BE2C (cell line): ENCODE measurements at regions not wholly inside any gene's neighbourhood (a gene's known extent, or its start where the extent isn't known, plus 50 kb on each side); places are given as distances from the start of the nearest gene placed in this dataset.

Experiments
- DNase-seq: peaks from one replicate; pipeline ENCODE4 v3.0.0-alpha.2; 2020
- H3K27me3 ChIP-seq: fragments of 250-450 bp; sonication (Bioruptor Pico); 2 replicates; pipeline ENCODE4 v1.5.1; 2020; ENCODE audit warnings: mild to moderate bottlenecking
- H3K36me3 ChIP-seq: fragments of 250-450 bp; sonication (Bioruptor Pico); 2 replicates; pipeline ENCODE4 v1.5.1; 2020; ENCODE audit warnings: mild to moderate bottlenecking
- H3K4me1 ChIP-seq: fragments of 250-450 bp; sonication (Bioruptor Pico); 2 replicates; pipeline ENCODE4 v1.5.1; 2020
- H3K4me3 ChIP-seq: 2 replicates; pipeline ENCODE4 v1.5.1; 2011; ENCODE audit warnings: low read depth, low read length
- H3K9me3 ChIP-seq: fragments of 250-450 bp; sonication (Bioruptor Pico); 2 replicates; pipeline ENCODE4 v1.5.1; 2020
- CTCF ChIP-seq: IDR thresholded peaks from 2 replicates; pipeline ENCODE4 v1.5.1; 2012; ENCODE audit warnings: mild to moderate bottlenecking, low read depth, low read length

- H3K27me3 ChIP-seq: no peaks in the 10 kb centered on the region
Measured at GRCh38 chr11:112852143-112852866, 108.9 kb upstream of the NCAM1 start.

GRCh38 chr11:112856133-112856532 is 105.1 kb upstream of the NCAM1 start:
- TF ChIP-seq CTCF: no peak
- H3K9me3 ChIP-seq: no peaks in the 10 kb centered on the region
- H3K4me1 ChIP-seq: peaks cover 7% of the 10 kb centered on the region; the same call in 1 of the 2 replicates
- no peaks in the 10 kb centered on the region for H3K36me3 ChIP-seq
- no peaks in the 10 kb centered on the region for H3K27me3 ChIP-seq
- no peak for DNase-seq
- H3K4me3 ChIP-seq: no peak overlapping the region

More at GRCh38 chr11:112852143-112852866, 108.9 kb upstream of the NCAM1 start:
- H3K4me3 ChIP-seq: no peak overlapping the region
- DNase-seq: no peak
- H3K9me3 ChIP-seq: no peaks in the 10 kb centered on the region
- peaks cover 7% of the 10 kb centered on the region; the same call in 1 of the 2 replicates for H3K4me1 ChIP-seq
- no peak for TF ChIP-seq CTCF
- no peaks in the 10 kb centered on the region for H3K36me3 ChIP-seq

- DNase-seq: no peak
Measured at GRCh38 chr11:112856591-112856990, 104.6 kb upstream of the NCAM1 start.

GRCh38 chr11:112858289-112859023 is 102.8 kb upstream of the NCAM1 start:
- Histone ChIP-seq H3K9me3 (no peaks in the 10 kb centered on the region), H3K27me3 (no peaks in the 10 kb centered on the region), H3K36me3 (no peaks in the 10 kb centered on the region), H3K4me3 (no peak overlapping the region), H3K4me1 (peaks cover 7% of the 10 kb centered on the region; the same call in 1 of the 2 replicates)
- no peak for TF ChIP-seq CTCF
- DNase-seq: no peak

More at GRCh38 chr11:112856591-112856990, 104.6 kb upstream of the NCAM1 start:
- no peaks in the 10 kb centered on the region for H3K27me3 ChIP-seq
- no peak overlapping the region for H3K4me3 ChIP-seq
- H3K36me3 ChIP-seq: no peaks in the 10 kb centered on the region
- no peak for TF ChIP-seq CTCF
- peaks cover 7% of the 10 kb centered on the region; the same call in 1 of the 2 replicates for H3K4me1 ChIP-seq
- no peaks in the 10 kb centered on the region for H3K9me3 ChIP-seq

GRCh38 chr11:112859787-112860186 is 101.4 kb upstream of the NCAM1 start:
- no peaks in the 10 kb centered on the region for H3K27me3 ChIP-seq
- TF ChIP-seq CTCF: no peak

GRCh38 chr11:112861356-112861755 is 99.9 kb upstream of the NCAM1 start:
- no peak for TF ChIP-seq CTCF
- H3K4me1 ChIP-seq: 0 out of 2 replicates have a peak, but pooled peaks cover 4% of the 10 kb centered on the region
- no peak for DNase-seq
- no peaks in the 10 kb centered on the region for H3K36me3 ChIP-seq
- no peaks in the 10 kb centered on the region for H3K27me3 ChIP-seq
- no peaks in the 10 kb centered on the region for H3K9me3 ChIP-seq
- H3K4me3 ChIP-seq: no peak overlapping the region

More at GRCh38 chr11:112859787-112860186, 101.4 kb upstream of the NCAM1 start:
- peaks cover 7% of the 10 kb centered on the region; the same call in 1 of the 2 replicates for H3K4me1 ChIP-seq
- no peaks in the 10 kb centered on the region for H3K9me3 ChIP-seq
- DNase-seq: no peak
- H3K36me3 ChIP-seq: no peaks in the 10 kb centered on the region
- H3K4me3 ChIP-seq: no peak overlapping the region
